GM18873 (cell line): ENCODE measurements at regions not wholly inside any gene's neighbourhood (a gene's known extent, or its start where the extent isn't known, plus 50 kb on each side); places are given as distances from the start of the nearest gene placed in this dataset.
"Not testable (repeated sequence)": the region's sequence is repeated elsewhere in the genome, so short reads cannot be mapped to it uniquely, and the experiment has no call there.

Experiments used
- ATAC-seq: cut with Tn5 transposase; IDR thresholded peaks from one replicate; pipeline ENCODE4 v1.9.1; 2021; ENCODE audit warnings: mild to moderate bottlenecking, moderate library complexity, moderate number of reproducible peaks; ENCODE audit not compliant: unreplicated experiment, low FRiP score

- ATAC-seq: no peak
Measured at GRCh38 chr21:28877318-28877884, 115.3 kb downstream of the LTN1 start.

GRCh38 chr21:28875078-28875477, 117.6 kb downstream of the LTN1 start:
- ATAC-seq: no peak

GRCh38 chr21:28872218-28872617, 120.5 kb downstream of the LTN1 start:
- ATAC-seq: no peak

GRCh38 chr21:28871388-28872010, 121.2 kb downstream of the LTN1 start:
- ATAC-seq: no peak

- ATAC-seq: no peak
Measured at GRCh38 chr21:28867401-28867800, 125.3 kb downstream of the LTN1 start.

GRCh38 chr21:28865488-28866186, 127.0 kb downstream of the LTN1 start:
- no peak for ATAC-seq

GRCh38 chr21:28858424-28858823, 134.3 kb downstream of the LTN1 start:
- no peak for ATAC-seq

- no peak for ATAC-seq
Measured at GRCh38 chr21:28857752-28858151, 134.9 kb downstream of the LTN1 start.

GRCh38 chr21:28856588-28857250, 136.0 kb downstream of the LTN1 start:
- no peak for ATAC-seq

GRCh38 chr21:28852706-28853105, 140.0 kb downstream of the LTN1 start:
- no peak for ATAC-seq

GRCh38 chr21:28851645-28852044, 141.0 kb downstream of the LTN1 start:
- no peak for ATAC-seq

- ATAC-seq: not testable (repeated sequence)
Measured at GRCh38 chr21:28839237-28839636, 153.4 kb downstream of the LTN1 start.

- not testable (repeated sequence) for ATAC-seq
Measured at GRCh38 chr21:28837426-28837825, 155.3 kb downstream of the LTN1 start.

GRCh38 chr21:28836588-28836987, 156.1 kb downstream of the LTN1 start:
- not testable (repeated sequence) for ATAC-seq

- no peak for ATAC-seq
Measured at GRCh38 chr21:28834335-28835238, 158.1 kb downstream of the LTN1 start.

GRCh38 chr21:28833609-28834008, 159.1 kb downstream of the LTN1 start:
- no peak for ATAC-seq

- no peak for ATAC-seq
Measured at GRCh38 chr21:28833182-28833581, 159.5 kb downstream of the LTN1 start.

GRCh38 chr21:28832715-28833061, 160.0 kb downstream of the LTN1 start:
- ATAC-seq: no peak

- ATAC-seq: no peak
Measured at GRCh38 chr21:28832013-28832714, 160.5 kb downstream of the LTN1 start.

GRCh38 chr21:28828981-28829380, 163.7 kb downstream of the LTN1 start:
- no peak for ATAC-seq
